WERI-Rb-1 (cell line): ENCODE measurements at regions not wholly inside any gene's neighbourhood (a gene's known extent, or its start where the extent isn't known, plus 50 kb on each side); places are given as distances from the start of the nearest gene placed in this dataset.

Experiments used
- DNase-seq: peaks from one replicate; pipeline ENCODE4 v3.0.0-alpha.2; 2020
- H3K27ac ChIP-seq: fragments of 250-450 bp; sonication (Bioruptor Pico); 2 replicates; pipeline ENCODE4 v1.5.1; 2020; ENCODE audit warnings: mild to moderate bottlenecking, moderate library complexity
- H3K27me3 ChIP-seq: fragments of 250-450 bp; sonication (Bioruptor Pico); 2 replicates; pipeline ENCODE4 v1.5.1; 2021; ENCODE audit warnings: mild to moderate bottlenecking, low read depth, moderate library complexity; ENCODE audit not compliant: insufficient read depth, severe bottlenecking
- H3K36me3 ChIP-seq: fragments of 250-450 bp; sonication (Bioruptor Pico); 2 replicates; pipeline ENCODE4 v1.5.1; 2020; ENCODE audit warnings: mild to moderate bottlenecking, moderate library complexity
- H3K4me3 ChIP-seq: 2 replicates; pipeline ENCODE4 v1.5.1; 2011; ENCODE audit warnings: low read depth, mild to moderate bottlenecking, control low read depth, low read length
- H3K9me3 ChIP-seq: fragments of 250-450 bp; sonication (Bioruptor Pico); 2 replicates; pipeline ENCODE4 v1.5.1; 2021; ENCODE audit warnings: mild to moderate bottlenecking, moderate library complexity; ENCODE audit not compliant: severe bottlenecking
- TF ChIP-seq, protein P1 (sequence below): IDR thresholded peaks from 2 replicates; pipeline ENCODE4 v1.5.1; 2011; ENCODE audit warnings: low read depth, mild to moderate bottlenecking, control low read depth, inconsistent platforms, low read length

GRCh38 chr14:89620436-89620835 lies 203.4 kb upstream of the FOXN3 start:
- no peaks in the 10 kb centered on the region for H3K27me3 ChIP-seq
- DNase-seq = no peak
- H3K27ac ChIP-seq = no peak overlapping the region
- no peak overlapping the region for H3K4me3 ChIP-seq
- TF ChIP-seq, protein P1, sequence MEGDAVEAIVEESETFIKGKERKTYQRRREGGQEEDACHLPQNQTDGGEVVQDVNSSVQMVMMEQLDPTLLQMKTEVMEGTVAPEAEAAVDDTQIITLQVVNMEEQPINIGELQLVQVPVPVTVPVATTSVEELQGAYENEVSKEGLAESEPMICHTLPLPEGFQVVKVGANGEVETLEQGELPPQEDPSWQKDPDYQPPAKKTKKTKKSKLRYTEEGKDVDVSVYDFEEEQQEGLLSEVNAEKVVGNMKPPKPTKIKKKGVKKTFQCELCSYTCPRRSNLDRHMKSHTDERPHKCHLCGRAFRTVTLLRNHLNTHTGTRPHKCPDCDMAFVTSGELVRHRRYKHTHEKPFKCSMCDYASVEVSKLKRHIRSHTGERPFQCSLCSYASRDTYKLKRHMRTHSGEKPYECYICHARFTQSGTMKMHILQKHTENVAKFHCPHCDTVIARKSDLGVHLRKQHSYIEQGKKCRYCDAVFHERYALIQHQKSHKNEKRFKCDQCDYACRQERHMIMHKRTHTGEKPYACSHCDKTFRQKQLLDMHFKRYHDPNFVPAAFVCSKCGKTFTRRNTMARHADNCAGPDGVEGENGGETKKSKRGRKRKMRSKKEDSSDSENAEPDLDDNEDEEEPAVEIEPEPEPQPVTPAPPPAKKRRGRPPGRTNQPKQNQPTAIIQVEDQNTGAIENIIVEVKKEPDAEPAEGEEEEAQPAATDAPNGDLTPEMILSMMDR = no peak
- H3K9me3 ChIP-seq = no peaks in the 10 kb centered on the region
- no peaks in the 10 kb centered on the region for H3K36me3 ChIP-seq

GRCh38 chr14:89619596-89619995 lies 202.6 kb upstream of the FOXN3 start:
- no peak for DNase-seq
- Histone ChIP-seq H3K27ac (no peak overlapping the region), H3K36me3 (no peaks in the 10 kb centered on the region), H3K27me3 (no peaks in the 10 kb centered on the region), H3K4me3 (peak overlapping the region; percentile 58), H3K9me3 (no peaks in the 10 kb centered on the region)
- TF ChIP-seq, protein P1 = no peak

- Histone ChIP-seq H3K36me3 (no peaks in the 10 kb centered on the region), H3K27me3 (no peaks in the 10 kb centered on the region), H3K9me3 (no peaks in the 10 kb centered on the region), H3K4me3 (peak overlapping the region; percentile 58), H3K27ac (0 out of 2 replicates have a peak overlapping the region, but pooled peaks have one; percentile 23)
- peak; percentile 73 for DNase-seq
- TF ChIP-seq, protein P1 = no peak
Observed at GRCh38 chr14:89618811-89619551, 201.9 kb upstream of the FOXN3 start.

DNA sequence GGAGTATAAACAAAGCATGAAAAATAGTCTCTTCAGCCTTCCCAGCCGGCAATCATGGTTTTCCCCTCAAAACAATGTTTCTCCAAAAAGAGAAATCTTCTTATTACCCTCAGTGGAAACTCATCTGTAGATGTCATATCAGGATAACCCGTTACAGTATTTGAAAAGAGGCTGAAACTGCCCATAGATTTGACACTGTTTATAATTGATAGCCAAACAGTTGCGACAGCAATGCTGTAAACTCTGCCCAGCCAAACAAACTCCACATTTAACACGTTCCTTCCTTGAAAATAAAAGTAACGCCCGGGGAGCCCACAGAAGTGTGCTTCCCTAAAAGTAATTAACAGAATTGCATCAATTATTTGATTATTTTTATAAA lies 201.3 kb upstream of the FOXN3 start:
- Histone ChIP-seq H3K27ac (no peak overlapping the region), H3K4me3 (peak overlapping the region; percentile 54), H3K27me3 (no peaks in the 10 kb centered on the region), H3K9me3 (no peaks in the 10 kb centered on the region), H3K36me3 (no peaks in the 10 kb centered on the region)
- TF ChIP-seq, protein P1 = no peak
- DNase-seq = no peak

GRCh38 chr14:89617481-89618329 lies 200.7 kb upstream of the FOXN3 start:
- H3K9me3 ChIP-seq = no peaks in the 10 kb centered on the region
- no peaks in the 10 kb centered on the region for H3K27me3 ChIP-seq
- TF ChIP-seq, protein P1 = no peak
- H3K27ac ChIP-seq = no peak overlapping the region
- H3K36me3 ChIP-seq = no peaks in the 10 kb centered on the region
- peak overlapping the region; percentile 54 for H3K4me3 ChIP-seq
- no peak for DNase-seq
